ENCODE measurements at regions not wholly inside any gene's neighbourhood (a gene's known extent, or its start where the extent isn't known, plus 50 kb on each side); places are given as distances from the start of the nearest gene placed in this dataset.
"Not testable (repeated sequence)": the region's sequence is repeated elsewhere in the genome, so short reads cannot be mapped to it uniquely, and the experiment has no call there.

DNA sequence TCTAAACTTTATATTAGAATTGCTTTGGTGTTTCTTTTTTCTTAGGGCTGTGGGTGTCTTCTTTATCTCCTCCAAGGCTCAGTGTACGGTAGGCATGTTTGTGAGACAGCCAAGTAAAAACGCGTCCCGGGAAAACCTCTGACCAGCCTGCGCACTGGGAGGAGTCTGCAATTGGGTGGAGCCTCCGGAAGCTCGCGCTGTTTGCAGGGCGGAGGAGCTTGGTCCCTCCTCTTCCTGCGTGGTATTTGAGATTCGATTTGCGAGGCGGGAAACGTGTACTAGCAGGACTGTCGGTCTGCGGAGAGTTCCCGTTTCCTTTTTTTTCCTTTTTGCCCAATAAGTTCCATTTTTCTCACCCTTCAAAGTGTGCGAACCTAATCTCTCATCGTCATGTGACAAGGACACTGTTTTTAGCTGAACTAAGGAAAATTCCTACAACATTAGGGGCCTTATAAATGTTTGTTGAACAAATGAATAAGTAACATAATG is 182.1 kb upstream of the OTX2 start:
- DNase-seq = no peak

GRCh38 chr14:56990991-56991627 is 180.8 kb upstream of the OTX2 start:
- not testable (repeated sequence) for DNase-seq

DNA sequence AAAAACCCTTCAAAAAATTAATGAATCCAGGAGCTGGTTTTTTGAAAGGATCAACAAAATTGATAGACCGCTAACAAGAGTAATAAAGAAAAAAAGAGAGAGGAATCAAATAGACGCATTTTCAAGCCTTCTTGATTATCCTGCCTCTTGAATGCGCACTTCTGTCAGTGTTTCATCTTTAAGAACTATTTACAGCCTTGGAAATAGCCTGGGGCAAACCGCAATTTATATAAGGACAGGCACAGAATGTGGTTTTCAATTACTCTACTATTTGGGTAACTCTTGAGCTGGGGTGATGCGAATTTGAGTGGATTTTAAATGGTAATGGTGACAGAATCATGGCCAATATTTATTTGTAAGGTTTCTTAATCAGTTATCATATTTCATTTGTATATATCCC is 179.1 kb upstream of the OTX2 start:
- DNase-seq = no peak

- DNase-seq = no peak
Observed at GRCh38 chr14:56979936-56980335, 169.7 kb upstream of the OTX2 start.

DNA sequence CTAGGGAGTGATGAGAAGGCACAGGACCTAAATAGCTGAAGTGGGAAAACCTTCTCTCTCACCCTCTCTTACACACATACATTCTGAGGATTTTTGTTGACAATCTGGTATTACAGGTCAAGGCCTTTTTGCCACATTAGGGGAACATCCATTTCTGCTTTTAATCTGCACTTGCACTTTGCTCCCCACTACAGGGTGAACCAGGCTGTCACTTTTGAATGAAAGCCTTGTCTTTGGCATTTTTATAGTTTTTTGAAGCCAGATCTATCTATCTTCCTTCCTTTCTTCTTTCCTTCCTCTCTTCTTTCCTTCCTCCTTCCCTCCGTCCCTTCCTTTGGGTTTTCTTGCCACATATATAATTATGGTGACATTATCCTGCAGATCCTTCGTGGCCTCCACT is 165.9 kb upstream of the OTX2 start:
- no peak for DNase-seq

DNA sequence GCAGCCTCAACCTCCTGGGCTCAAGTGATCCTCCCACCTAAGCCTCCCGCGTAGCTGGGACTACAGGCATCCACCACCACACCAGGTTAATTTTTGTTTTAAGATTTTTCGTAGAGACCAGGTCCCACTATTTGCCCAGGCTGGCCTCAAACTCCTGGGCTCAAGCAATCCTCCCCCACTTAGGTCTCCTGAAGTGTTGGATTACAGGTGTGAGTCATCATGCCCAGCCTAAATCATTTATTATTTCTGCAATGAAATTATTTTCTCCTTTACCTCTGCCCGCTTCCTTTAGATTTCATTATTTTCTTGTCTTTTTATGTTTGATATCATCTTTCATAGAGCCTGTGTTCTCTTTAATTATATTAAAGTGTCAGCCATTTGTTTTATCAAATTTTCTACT is 165.2 kb upstream of the OTX2 start:
- DNase-seq = no peak

- no peak for DNase-seq
Observed at GRCh38 chr14:56972948-56973347, 162.7 kb upstream of the OTX2 start.

- DNase-seq = no peak
Observed at GRCh38 chr14:56964895-56965294, 154.6 kb upstream of the OTX2 start.

DNA sequence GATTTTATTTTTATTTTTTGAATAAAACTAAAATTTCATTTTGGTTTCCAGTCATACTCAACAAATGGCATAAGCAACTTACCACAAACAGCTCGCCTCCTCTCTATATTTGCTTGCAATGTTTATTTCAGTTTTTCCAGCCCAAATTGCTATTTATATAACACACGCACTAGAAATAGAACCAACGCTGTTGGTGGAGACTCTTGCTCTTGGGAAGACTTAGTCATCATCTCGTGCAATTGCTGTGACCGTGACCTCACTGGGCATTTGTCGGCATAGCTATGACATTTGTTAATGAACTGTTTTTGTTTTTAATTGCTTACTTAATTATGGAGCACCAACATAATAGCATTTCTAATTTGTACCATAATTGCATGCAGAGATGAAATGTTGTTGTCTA is 153.1 kb upstream of the OTX2 start:
- DNase-seq = no peak

GRCh38 chr14:56962444-56963080 is 152.3 kb upstream of the OTX2 start:
- DNase-seq = no peak

DNA sequence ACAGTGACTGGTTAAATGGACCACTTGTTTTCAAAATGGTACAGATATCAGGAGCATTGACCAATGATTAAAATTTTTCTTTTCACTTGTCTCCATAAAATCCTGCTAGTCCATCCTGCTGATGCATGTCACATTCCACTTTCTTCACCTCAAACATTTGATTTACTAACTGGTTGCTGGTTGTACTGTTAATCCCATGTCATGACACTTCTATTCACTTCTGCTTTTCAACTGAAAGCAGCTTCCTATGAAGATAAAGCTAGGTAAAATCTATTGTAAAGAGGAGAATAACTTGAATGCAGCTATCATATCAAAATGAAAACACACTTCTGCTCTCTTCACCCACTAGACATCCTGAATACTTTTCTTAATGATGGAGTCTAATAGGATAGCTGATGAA is 149.6 kb upstream of the OTX2 start:
- no peak for DNase-seq

- no peak for DNase-seq
Observed at GRCh38 chr14:56959121-56959520, 148.8 kb upstream of the OTX2 start.

GRCh38 chr14:56956182-56956581 is 145.9 kb upstream of the OTX2 start:
- DNase-seq = no peak

GRCh38 chr14:56955745-56956144 is 145.5 kb upstream of the OTX2 start:
- no peak for DNase-seq

- DNase-seq = no peak
Observed at GRCh38 chr14:56953884-56954283, 143.6 kb upstream of the OTX2 start.

- no peak for DNase-seq
Observed at GRCh38 chr14:56952766-56953473, 142.6 kb upstream of the OTX2 start.

GRCh38 chr14:56949828-56950227 is 139.5 kb upstream of the OTX2 start:
- no peak for DNase-seq

- DNase-seq = no peak
Observed at GRCh38 chr14:56945291-56945690, 135.0 kb upstream of the OTX2 start.

DNA sequence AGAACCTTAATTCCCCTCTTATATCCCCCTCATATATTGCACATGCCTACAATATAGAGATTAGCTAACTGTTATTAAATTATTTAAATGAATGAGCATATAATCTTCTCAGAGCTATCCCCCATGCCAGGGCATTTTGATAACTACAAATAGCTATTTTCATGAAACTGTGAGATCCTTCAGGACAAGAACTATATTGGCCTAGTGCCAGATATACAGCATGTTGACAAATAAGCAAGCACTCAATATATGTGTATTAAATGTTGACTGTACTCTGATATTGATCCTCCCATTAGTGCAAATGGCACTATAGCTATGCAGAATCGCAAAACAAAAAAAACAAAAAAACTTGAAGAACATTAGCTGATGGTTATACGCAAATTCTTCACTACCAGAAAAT is 134.1 kb upstream of the OTX2 start:
- DNase-seq = no peak

DNA sequence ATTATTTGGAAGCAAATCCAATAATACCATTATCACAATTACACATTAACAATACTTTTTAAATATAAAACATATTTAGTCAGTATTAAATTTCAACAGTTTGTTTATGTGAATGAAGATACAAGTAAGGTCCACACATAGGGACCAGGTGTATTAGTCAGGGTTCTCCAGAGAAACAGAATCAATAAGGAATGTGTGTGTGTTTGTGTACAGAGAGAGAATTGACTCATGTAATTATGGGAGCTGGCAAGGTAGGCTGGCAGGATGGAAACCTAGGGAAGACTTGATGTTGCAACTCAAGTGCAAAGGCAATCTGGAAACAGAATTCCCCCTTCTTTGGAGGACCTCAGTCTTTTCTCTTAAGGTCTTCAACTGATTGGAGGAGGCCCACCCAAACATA is 123.2 kb upstream of the OTX2 start:
- no peak for DNase-seq

GRCh38 chr14:56918849-56919574 is 108.7 kb upstream of the OTX2 start:
- no peak for DNase-seq

- DNase-seq = no peak
Observed at GRCh38 chr14:56905282-56905681, 95.0 kb upstream of the OTX2 start.

DNA sequence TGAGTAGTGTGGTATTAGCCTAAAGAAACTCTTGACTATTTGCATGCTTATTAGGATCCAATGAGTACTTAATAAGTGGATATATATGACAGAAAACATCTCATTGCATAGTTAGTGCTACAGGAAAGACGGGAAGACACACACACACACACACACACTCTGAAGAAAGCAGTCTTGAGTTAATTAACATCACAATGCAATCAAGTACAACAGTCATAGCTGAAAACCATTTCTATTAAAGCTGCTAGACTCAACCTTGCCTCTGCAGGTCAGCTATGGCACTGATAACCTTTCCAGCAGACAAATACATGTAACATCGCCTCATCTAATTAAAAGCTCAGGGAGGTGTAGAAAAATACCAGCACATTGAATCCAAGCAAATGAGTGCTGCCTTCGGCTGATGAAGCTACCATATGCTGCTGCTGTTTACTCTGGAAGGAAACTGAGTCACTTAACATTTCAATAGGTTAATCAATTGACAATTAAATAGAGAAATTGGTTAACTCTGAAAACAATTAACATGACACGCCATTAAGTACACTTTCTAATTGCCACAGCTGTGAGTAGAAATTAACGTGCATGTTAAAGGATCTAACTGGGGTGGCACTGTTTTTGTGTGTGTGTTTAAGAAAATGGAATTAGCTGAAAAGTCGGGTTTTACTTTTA is 93.2 kb upstream of the OTX2 start:
- no peak for DNase-seq
